Trophoblast cell (in vitro differentiated cells and primary cell): ENCODE measurements at regions not wholly inside any gene's neighbourhood (a gene's known extent, or its start where the extent isn't known, plus 50 kb on each side); places are given as distances from the start of the nearest gene placed in this dataset.

Experiments used
- DNase-seq, 2 donors: peaks; one replicate each; pipeline ENCODE4 v3.0.0-alpha.2; 2016
- H2AFZ ChIP-seq: 2 replicates; pipeline ENCODE4 v1.6.1; 2013; ENCODE audit warnings: low read length, moderate library complexity, mild to moderate bottlenecking; ENCODE audit not compliant: insufficient read depth, poor library complexity
- H2AK5ac ChIP-seq: 2 replicates; pipeline ENCODE4 v1.6.1; 2013; ENCODE audit warnings: mild to moderate bottlenecking, low read length
- H2BK120ac ChIP-seq: 2 replicates; pipeline ENCODE4 v1.6.1; 2013; ENCODE audit warnings: low read length, mild to moderate bottlenecking, moderate library complexity; ENCODE audit not compliant: insufficient read depth, poor library complexity
- H2BK12ac ChIP-seq: 2 replicates; pipeline ENCODE4 v1.6.1; 2013; ENCODE audit warnings: mild to moderate bottlenecking, low read length, moderate library complexity
- H2BK5ac ChIP-seq: 2 replicates; pipeline ENCODE4 v1.6.1; 2013; ENCODE audit warnings: low read length, low read depth, moderate library complexity, mild to moderate bottlenecking; ENCODE audit not compliant: poor library complexity
- H3K14ac ChIP-seq: 2 replicates; pipeline ENCODE4 v1.6.1; 2013; ENCODE audit warnings: mild to moderate bottlenecking, low read length
- H3K18ac ChIP-seq: 2 replicates; pipeline ENCODE4 v1.6.1; 2013; ENCODE audit warnings: mild to moderate bottlenecking, low read length
- H3K23ac ChIP-seq: 2 replicates; pipeline ENCODE4 v1.6.1; 2013; ENCODE audit warnings: low read length
- H3K27ac ChIP-seq: 2 replicates; pipeline ENCODE4 v1.5.1; 2013; ENCODE audit warnings: low read depth, mild to moderate bottlenecking, inconsistent platforms, low read length, moderate library complexity
- H3K27me3 ChIP-seq: 2 replicates; pipeline ENCODE4 v1.6.1; 2013; ENCODE audit warnings: inconsistent platforms, mild to moderate bottlenecking, low read length, moderate library complexity; ENCODE audit not compliant: insufficient read depth
- H3K36me3 ChIP-seq, 2 experiments: 1 replicate in 1 of 2; 2 replicates in 1 of 2; pipeline ENCODE4 v1.6.1; 2013; ENCODE audit warnings: low read length in 2 of 2, mild to moderate bottlenecking in 2 of 2, moderate library complexity in 1 of 2; ENCODE audit not compliant: insufficient read depth in 2 of 2, control insufficient read depth in 1 of 2
- H3K4ac ChIP-seq: 2 replicates; pipeline ENCODE4 v1.6.1; 2013; ENCODE audit warnings: low read depth, mild to moderate bottlenecking, low read length, moderate library complexity
- H3K4me1 ChIP-seq, 2 experiments: 1 replicate in 1 of 2; 2 replicates in 1 of 2; pipeline ENCODE4 v1.6.1; 2013; ENCODE audit warnings: low read length in 2 of 2, mild to moderate bottlenecking in 2 of 2, moderate library complexity in 1 of 2; ENCODE audit not compliant: insufficient read depth in 2 of 2, control insufficient read depth in 1 of 2
- H3K4me2 ChIP-seq: 2 replicates; pipeline ENCODE4 v1.6.1; 2013; ENCODE audit warnings: inconsistent platforms, mild to moderate bottlenecking, low read length, moderate library complexity
- H3K4me3 ChIP-seq: 2 replicates; pipeline ENCODE4 v1.5.1; 2013; ENCODE audit warnings: mild to moderate bottlenecking, low read depth, low read length, inconsistent platforms
- H3K79me1 ChIP-seq: one replicate; pipeline ENCODE4 v1.6.1; 2013; ENCODE audit warnings: low read length
- H3K79me2 ChIP-seq: 2 replicates; pipeline ENCODE4 v1.6.1; 2013; ENCODE audit warnings: low read length, mild to moderate bottlenecking; ENCODE audit not compliant: control insufficient read depth, insufficient read depth, poor library complexity
- H3K9ac ChIP-seq: 2 replicates; pipeline ENCODE4 v1.6.1; 2013; ENCODE audit warnings: mild to moderate bottlenecking, low read length
- H3K9me3 ChIP-seq: 2 replicates; pipeline ENCODE4 v1.6.1; 2013; ENCODE audit warnings: low read depth, mild to moderate bottlenecking, control low read depth, inconsistent platforms, low read length; ENCODE audit not compliant: insufficient read depth
- H4K12ac ChIP-seq: 2 replicates; pipeline ENCODE4 v1.6.1; 2013; ENCODE audit warnings: low read depth, mild to moderate bottlenecking, low read length, moderate library complexity
- H4K8ac ChIP-seq: 2 replicates; pipeline ENCODE4 v1.6.1; 2013; ENCODE audit warnings: low read depth, mild to moderate bottlenecking, low read length, moderate library complexity
- H4K91ac ChIP-seq: one replicate; pipeline ENCODE4 v1.6.1; 2013; ENCODE audit warnings: low read depth, mild to moderate bottlenecking, low read length, moderate library complexity
- WGBS: extraction: QIAGEN DNeasy Blood & Tissue Kit; methylation state at CpG from one replicate; pipeline ENCODE4 v1.1.7; 2013; ENCODE audit warnings: missing lambda C conversion rate; ENCODE audit not compliant: insufficient read length, insufficient coverage; ENCODE audit errors: extremely low coverage; 5-methylcytosine and 5-hydroxymethylcytosine counted together

DNA sequence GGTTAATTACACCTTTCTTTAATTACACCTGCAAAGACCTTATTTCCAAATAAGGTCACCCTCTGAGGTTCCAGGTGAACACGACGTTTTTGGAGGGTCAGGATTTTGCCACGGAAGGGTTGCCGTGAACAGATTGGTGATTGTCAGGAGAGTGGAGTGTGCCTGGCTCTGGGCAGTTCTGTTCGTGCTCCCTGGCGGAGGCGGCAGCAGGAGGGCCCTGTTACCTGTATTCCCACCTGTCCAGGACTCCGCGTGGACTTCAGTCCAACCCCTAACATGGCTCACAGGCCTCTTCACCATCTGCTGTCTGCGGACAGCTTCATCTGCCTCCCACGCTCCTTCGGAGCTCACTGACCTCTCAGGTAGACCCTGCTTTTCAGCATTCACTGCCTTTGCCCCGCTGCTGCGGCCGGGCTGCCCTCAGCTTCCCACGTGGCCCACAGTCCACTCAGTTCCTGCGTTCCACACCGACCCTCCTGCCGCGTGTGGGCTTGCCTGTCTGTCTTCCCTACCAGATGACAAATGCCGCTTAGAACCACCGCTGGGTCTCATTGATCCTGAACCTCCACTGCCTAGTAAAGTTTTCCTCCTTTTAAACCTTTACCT, 187.5 kb upstream of the DIO3 start:
- Histone ChIP-seq H3K4me2 (no peak overlapping the region), H2BK12ac (peak overlapping the region; percentile 1), H3K4me3 (no peak overlapping the region), H3K27ac (no peak overlapping the region), H4K91ac (peak overlapping the region; percentile 17), H3K18ac (no peak overlapping the region), H3K4me1 (peaks cover 30% of the 10 kb centered on the region in 2 experiments), H3K14ac (peak overlapping the region; percentile 1), H3K79me2 (peaks cover 2% of the 10 kb centered on the region), H3K9ac (no peak overlapping the region), H3K4ac (no peak overlapping the region), H2BK5ac (no peak overlapping the region), H2BK120ac (peak overlapping the region; percentile 0), H3K9me3 (peaks cover 6% of the 10 kb centered on the region), H3K36me3 (no peaks in the 10 kb centered on the region), H2AFZ (no peak overlapping the region), H4K12ac (no peak overlapping the region), H3K79me1 (peaks cover 30% of the 10 kb centered on the region), H4K8ac (no peak overlapping the region), H3K23ac (no peak overlapping the region), H2AK5ac (peak overlapping the region; percentile 52), H3K27me3 (no peaks in the 10 kb centered on the region)
- no CpG with 5 or more reads among the region's 22 CpGs for WGBS
- DNase-seq = no peak

- Histone ChIP-seq H2AFZ (no peak overlapping the region), H3K23ac (no peak overlapping the region), H2AK5ac (peak overlapping the region; percentile 25), H3K4me1 (peaks cover 30% of the 10 kb centered on the region in 2 experiments), H3K79me2 (peaks cover 2% of the 10 kb centered on the region), H3K36me3 (no peaks in the 10 kb centered on the region), H3K4me3 (no peak overlapping the region), H3K27ac (no peak overlapping the region), H2BK120ac (peak overlapping the region; percentile 59), H2BK5ac (no peak overlapping the region), H2BK12ac (peak overlapping the region; percentile 35), H3K9ac (no peak overlapping the region), H3K4ac (no peak overlapping the region), H4K8ac (no peak overlapping the region), H3K4me2 (no peak overlapping the region), H4K91ac (no peak overlapping the region), H3K9me3 (peaks cover 6% of the 10 kb centered on the region), H3K27me3 (no peaks in the 10 kb centered on the region), H3K14ac (no peak overlapping the region), H4K12ac (no peak overlapping the region), H3K79me1 (peaks cover 30% of the 10 kb centered on the region), H3K18ac (no peak overlapping the region)
- DNase-seq = no peak
- no CpG with 5 or more reads among the region's 19 CpGs for WGBS
Observed at GRCh38 chr14:101374373-101375338, 186.6 kb upstream of the DIO3 start.

GRCh38 chr14:101377069-101377468, 184.2 kb upstream of the DIO3 start:
- Histone ChIP-seq H3K18ac (no peak overlapping the region), H3K4me1 (peaks cover 20 to 21% of the 10 kb centered on the region in 2 experiments), H3K4me2 (no peak overlapping the region), H3K27ac (no peak overlapping the region), H3K4me3 (no peak overlapping the region), H3K27me3 (no peaks in the 10 kb centered on the region), H3K9ac (no peak overlapping the region), H2BK120ac (no peak overlapping the region), H3K23ac (no peak overlapping the region), H2BK12ac (peak overlapping the region; percentile 35), H4K8ac (no peak overlapping the region), H4K91ac (no peak overlapping the region), H3K36me3 (peaks cover 0 to 3% of the 10 kb centered on the region in 2 experiments), H3K14ac (no peak overlapping the region), H3K9me3 (peaks cover 6% of the 10 kb centered on the region), H3K79me2 (no peaks in the 10 kb centered on the region), H4K12ac (no peak overlapping the region), H2AK5ac (no peak overlapping the region), H2BK5ac (no peak overlapping the region), H2AFZ (peak overlapping the region; percentile 32), H3K4ac (no peak overlapping the region), H3K79me1 (peaks cover 16% of the 10 kb centered on the region)
- no peak for DNase-seq
- WGBS = no CpG with 5 or more reads among the region's 5 CpGs

DNA sequence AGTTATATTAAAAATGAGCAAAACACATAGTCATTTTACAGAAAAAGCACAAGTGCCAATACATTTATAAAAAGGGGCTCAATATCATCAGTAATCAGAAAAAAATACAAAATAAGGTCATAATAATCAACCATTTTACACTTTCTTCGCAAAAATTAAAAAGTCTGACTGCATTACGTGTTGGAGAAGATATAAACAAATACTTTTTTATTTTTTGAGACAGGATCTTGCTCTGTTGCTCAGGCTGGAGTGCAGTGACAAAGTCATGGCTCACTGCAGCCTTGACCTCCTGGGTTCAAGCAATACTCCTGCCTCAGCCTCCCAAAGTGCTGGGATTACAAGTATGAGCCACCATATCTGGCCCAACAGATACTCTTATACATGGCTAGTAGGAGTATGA, 181.5 kb upstream of the DIO3 start:
- no CpG with 5 or more reads among the region's 2 CpGs for WGBS
- H3K4me2 ChIP-seq = no peak overlapping the region
- no peaks in the 10 kb centered on the region for H3K79me2 ChIP-seq
- no peak overlapping the region for H3K18ac ChIP-seq
- no peaks in the 10 kb centered on the region for H3K9me3 ChIP-seq
- no peak overlapping the region for H3K4me3 ChIP-seq
- peaks cover 0 to 3% of the 10 kb centered on the region in 2 experiments for H3K36me3 ChIP-seq
- H2BK12ac ChIP-seq = no peak overlapping the region
- H3K4me1 ChIP-seq = peaks cover 0 to 1% of the 10 kb centered on the region in 2 experiments
- no peak overlapping the region for H4K91ac ChIP-seq
- H2BK120ac ChIP-seq = no peak overlapping the region
- no peak overlapping the region for H4K12ac ChIP-seq
- no peak for DNase-seq
- H2AFZ ChIP-seq = no peak overlapping the region
- no peak overlapping the region for H3K14ac ChIP-seq
- no peak overlapping the region for H4K8ac ChIP-seq
- H2AK5ac ChIP-seq = no peak overlapping the region
- no peak overlapping the region for H3K9ac ChIP-seq
- no peak overlapping the region for H3K23ac ChIP-seq
- no peak overlapping the region for H3K4ac ChIP-seq
- H3K27ac ChIP-seq = no peak overlapping the region
- no peaks in the 10 kb centered on the region for H3K27me3 ChIP-seq
- H3K79me1 ChIP-seq = no peaks in the 10 kb centered on the region
- no peak overlapping the region for H2BK5ac ChIP-seq
